ENCODE measurements at regions not wholly inside any gene's neighbourhood (a gene's known extent, or its start where the extent isn't known, plus 50 kb on each side); places are given as distances from the start of the nearest gene placed in this dataset.

- TF ChIP-seq POLR2AphosphoS5 (IDR thresholded peaks at IDR 0.05) = no peak
- TF ChIP-seq, protein P1, sequence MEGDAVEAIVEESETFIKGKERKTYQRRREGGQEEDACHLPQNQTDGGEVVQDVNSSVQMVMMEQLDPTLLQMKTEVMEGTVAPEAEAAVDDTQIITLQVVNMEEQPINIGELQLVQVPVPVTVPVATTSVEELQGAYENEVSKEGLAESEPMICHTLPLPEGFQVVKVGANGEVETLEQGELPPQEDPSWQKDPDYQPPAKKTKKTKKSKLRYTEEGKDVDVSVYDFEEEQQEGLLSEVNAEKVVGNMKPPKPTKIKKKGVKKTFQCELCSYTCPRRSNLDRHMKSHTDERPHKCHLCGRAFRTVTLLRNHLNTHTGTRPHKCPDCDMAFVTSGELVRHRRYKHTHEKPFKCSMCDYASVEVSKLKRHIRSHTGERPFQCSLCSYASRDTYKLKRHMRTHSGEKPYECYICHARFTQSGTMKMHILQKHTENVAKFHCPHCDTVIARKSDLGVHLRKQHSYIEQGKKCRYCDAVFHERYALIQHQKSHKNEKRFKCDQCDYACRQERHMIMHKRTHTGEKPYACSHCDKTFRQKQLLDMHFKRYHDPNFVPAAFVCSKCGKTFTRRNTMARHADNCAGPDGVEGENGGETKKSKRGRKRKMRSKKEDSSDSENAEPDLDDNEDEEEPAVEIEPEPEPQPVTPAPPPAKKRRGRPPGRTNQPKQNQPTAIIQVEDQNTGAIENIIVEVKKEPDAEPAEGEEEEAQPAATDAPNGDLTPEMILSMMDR (IDR thresholded peaks at IDR 0.05 in 8 of 11, conservative IDR thresholded peaks at IDR 0.05 in 3 of 11) = no peak
Observed at GRCh38 chr2:15997728-15998280, 57.5 kb downstream of the MYCN start.
